Type B pancreatic cell (in vitro differentiated cells): ENCODE measurements at regions not wholly inside any gene's neighbourhood (a gene's known extent, or its start where the extent isn't known, plus 50 kb on each side); places are given as distances from the start of the nearest gene placed in this dataset.

Source experiments
- DNase-seq: peaks from one replicate; pipeline ENCODE4 v3.0.0; 2021; ENCODE audit warnings: mixed read lengths; ENCODE audit not compliant: unreplicated experiment; ENCODE audit errors: extremely low spot score
- H3K27ac Mint-ChIP-seq: 2 replicates; pipeline ENCODE4 v1.8.0; 2021; ENCODE audit warnings: mild to moderate bottlenecking, mixed read lengths
- H3K27me3 Mint-ChIP-seq: 2 replicates; pipeline ENCODE4 v1.8.0; 2021; ENCODE audit warnings: mixed read lengths
- H3K36me3 Mint-ChIP-seq: 2 replicates; pipeline ENCODE4 v1.8.0; 2021; ENCODE audit warnings: mixed read lengths
- H3K4me1 Mint-ChIP-seq: one replicate; pipeline ENCODE4 v1.8.0; 2021; ENCODE audit warnings: mixed read lengths; ENCODE audit not compliant: unreplicated experiment
- H3K4me3 Mint-ChIP-seq: 2 replicates; pipeline ENCODE4 v1.8.0; 2021; ENCODE audit warnings: mild to moderate bottlenecking, mixed read lengths
- H3K9me3 Mint-ChIP-seq: 2 replicates; pipeline ENCODE4 v1.8.0; 2021; ENCODE audit warnings: mixed read lengths
- TF ChIP-seq, protein P1 (sequence below): fragments of 200-600 bp; sonication (generic); conservative IDR thresholded peaks from 2 replicates; pipeline ENCODE4 v1.5.0; 2021; ENCODE audit warnings: antibody characterized with exemption, mild to moderate bottlenecking

DNA sequence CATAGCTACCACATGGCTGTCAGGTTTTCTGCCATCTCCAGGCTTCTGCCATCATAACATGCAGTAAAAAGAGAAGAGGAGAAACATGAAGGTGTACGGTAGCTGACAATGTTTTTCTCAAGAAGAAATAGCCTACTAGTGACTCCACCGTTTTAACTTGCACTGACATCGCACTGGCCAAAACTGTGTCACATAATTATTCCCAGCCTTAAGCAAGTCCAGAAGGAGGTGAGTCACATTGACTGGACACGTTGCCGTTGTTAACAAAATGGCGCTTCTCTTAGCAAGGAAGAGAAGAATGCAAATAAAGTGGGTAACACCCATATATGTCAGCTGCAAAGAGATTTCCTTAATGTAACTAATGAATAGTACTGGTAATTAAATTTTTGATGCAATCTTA, 810.4 kb upstream of the SLC10A2 start:
- Mint-ChIP-seq H3K4me3 (no peak overlapping the region), H3K9me3 (peaks cover 7% of the 10 kb centered on the region), H3K27me3 (no peaks in the 10 kb centered on the region), H3K27ac (no peak overlapping the region), H3K36me3 (peaks cover 4% of the 10 kb centered on the region), H3K4me1 (no peaks in the 10 kb centered on the region)
- TF ChIP-seq, protein P1, sequence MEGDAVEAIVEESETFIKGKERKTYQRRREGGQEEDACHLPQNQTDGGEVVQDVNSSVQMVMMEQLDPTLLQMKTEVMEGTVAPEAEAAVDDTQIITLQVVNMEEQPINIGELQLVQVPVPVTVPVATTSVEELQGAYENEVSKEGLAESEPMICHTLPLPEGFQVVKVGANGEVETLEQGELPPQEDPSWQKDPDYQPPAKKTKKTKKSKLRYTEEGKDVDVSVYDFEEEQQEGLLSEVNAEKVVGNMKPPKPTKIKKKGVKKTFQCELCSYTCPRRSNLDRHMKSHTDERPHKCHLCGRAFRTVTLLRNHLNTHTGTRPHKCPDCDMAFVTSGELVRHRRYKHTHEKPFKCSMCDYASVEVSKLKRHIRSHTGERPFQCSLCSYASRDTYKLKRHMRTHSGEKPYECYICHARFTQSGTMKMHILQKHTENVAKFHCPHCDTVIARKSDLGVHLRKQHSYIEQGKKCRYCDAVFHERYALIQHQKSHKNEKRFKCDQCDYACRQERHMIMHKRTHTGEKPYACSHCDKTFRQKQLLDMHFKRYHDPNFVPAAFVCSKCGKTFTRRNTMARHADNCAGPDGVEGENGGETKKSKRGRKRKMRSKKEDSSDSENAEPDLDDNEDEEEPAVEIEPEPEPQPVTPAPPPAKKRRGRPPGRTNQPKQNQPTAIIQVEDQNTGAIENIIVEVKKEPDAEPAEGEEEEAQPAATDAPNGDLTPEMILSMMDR, result no peak
- no peak for DNase-seq

DNA sequence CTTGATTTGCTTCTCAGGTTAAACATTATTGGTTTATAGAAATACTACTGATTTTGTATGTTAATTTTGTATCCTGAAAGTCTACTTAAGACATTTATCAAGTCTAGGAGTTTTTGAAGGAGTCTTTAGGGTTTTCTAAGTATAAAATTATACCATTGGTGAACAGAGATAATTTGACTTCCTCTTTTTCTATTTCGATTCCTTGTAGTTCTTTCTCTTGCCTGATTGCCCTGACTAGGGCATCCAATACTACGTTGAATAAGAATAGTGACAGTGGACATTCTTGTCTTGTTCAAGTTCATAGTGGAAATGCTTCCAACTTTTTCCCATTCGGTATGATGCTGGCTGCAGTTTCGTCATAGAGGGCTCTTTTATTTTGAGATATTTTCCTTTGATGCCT, 807.5 kb upstream of the SLC10A2 start:
- H3K9me3 Mint-ChIP-seq, result peaks cover 13% of the 10 kb centered on the region
- no peak overlapping the region for H3K27ac Mint-ChIP-seq
- no peak for DNase-seq
- no peaks in the 10 kb centered on the region for H3K4me1 Mint-ChIP-seq
- TF ChIP-seq, protein P1, result no peak
- H3K4me3 Mint-ChIP-seq, result no peak overlapping the region
- no peaks in the 10 kb centered on the region for H3K27me3 Mint-ChIP-seq
- peaks cover 4% of the 10 kb centered on the region for H3K36me3 Mint-ChIP-seq

DNA sequence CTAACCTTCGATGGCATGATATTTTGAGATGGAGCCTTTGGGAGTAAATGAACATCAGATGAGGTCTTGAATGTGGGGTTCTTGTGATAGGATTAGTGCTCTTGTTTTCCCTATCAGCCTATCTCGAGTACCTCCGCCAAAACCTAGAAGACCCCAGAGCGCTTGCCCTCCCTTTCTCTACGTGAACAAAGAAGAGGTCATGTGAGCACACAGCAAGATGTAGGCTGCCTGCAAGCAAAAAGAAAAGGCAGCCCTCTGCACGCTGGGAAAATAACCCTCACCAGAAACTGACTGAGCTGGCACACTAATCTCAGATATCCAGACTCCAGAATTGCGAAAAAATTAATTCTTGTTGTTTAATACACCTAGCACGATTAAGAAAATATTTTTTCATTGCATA, 799.8 kb upstream of the SLC10A2 start:
- no peak overlapping the region for H3K4me3 Mint-ChIP-seq
- H3K27ac Mint-ChIP-seq, result no peak overlapping the region
- TF ChIP-seq, protein P1, result no peak
- DNase-seq, result no peak
- no peaks in the 10 kb centered on the region for H3K27me3 Mint-ChIP-seq
- H3K36me3 Mint-ChIP-seq, result no peaks in the 10 kb centered on the region
- peaks cover 10% of the 10 kb centered on the region for H3K9me3 Mint-ChIP-seq
- H3K4me1 Mint-ChIP-seq, result peaks cover 6% of the 10 kb centered on the region

DNA sequence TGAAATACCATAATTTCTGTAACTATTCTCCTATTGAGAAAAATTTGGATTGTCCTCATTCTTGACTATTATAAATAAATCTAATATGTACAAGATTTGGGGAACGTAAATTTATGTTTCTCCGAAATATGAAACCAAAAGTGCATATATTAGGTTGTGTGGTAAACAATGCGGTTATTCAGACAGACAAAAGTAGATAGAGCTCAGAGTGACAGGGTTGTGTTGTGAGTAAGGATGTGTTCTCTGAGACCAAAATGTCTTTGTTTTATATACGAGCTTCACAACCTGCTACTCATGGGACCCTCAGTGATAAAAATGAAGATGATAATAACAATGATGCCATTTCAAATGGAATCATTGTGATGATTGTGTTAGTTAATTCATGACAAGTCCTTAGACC, 796.3 kb upstream of the SLC10A2 start:
- DNase-seq, result no peak
- H3K36me3 Mint-ChIP-seq, result no peaks in the 10 kb centered on the region
- no peaks in the 10 kb centered on the region for H3K9me3 Mint-ChIP-seq
- no peak overlapping the region for H3K4me3 Mint-ChIP-seq
- no peaks in the 10 kb centered on the region for H3K27me3 Mint-ChIP-seq
- TF ChIP-seq, protein P1, result no peak
- no peak overlapping the region for H3K27ac Mint-ChIP-seq
- peaks cover 6% of the 10 kb centered on the region for H3K4me1 Mint-ChIP-seq

DNA sequence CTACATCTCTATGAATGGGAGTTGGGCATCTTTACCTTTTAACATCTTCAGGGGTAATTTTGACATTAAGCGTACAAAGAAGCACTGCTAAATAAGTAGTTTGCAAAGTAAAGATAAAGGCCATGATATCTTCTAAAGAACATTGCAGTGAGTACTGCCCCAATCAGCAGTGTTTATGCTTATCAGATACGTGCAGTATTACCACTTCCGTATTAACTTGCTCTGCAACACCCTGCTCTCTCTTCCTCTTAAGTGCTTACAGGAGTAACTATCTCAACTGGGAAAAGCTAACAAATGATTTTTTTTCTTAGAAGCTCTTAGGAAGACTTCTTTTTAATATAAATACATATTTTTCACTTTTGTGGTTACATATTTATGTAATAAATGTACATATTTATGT, 793.7 kb upstream of the SLC10A2 start:
- DNase-seq, result no peak
- Mint-ChIP-seq H3K36me3 (no peaks in the 10 kb centered on the region), H3K4me3 (no peak overlapping the region), H3K4me1 (peaks cover 6% of the 10 kb centered on the region), H3K27me3 (no peaks in the 10 kb centered on the region), H3K9me3 (no peaks in the 10 kb centered on the region), H3K27ac (no peak overlapping the region)
- TF ChIP-seq, protein P1, result no peak

DNA sequence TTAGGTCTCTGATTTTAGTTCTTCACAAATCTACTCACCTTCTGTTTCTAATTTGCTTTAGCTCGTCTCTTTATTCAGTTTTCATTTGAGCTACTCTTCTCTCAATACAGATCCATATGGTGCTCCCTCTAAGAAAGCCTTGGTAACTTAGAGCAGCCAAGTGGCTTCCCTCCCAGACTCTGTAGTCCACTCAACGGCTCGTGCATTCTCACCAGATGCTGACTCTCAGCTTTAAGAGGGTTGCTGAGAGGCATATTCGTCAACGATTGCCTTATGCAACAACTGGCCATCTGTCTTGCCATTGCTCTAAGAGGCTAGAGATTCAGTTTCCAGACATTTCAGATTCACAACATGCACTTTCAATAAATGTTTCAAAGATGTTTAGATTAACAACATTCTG, 785.8 kb upstream of the SLC10A2 start:
- Mint-ChIP-seq H3K27me3 (peaks cover 5% of the 10 kb centered on the region), H3K27ac (no peak overlapping the region), H3K4me3 (no peak overlapping the region), H3K36me3 (no peaks in the 10 kb centered on the region), H3K9me3 (no peaks in the 10 kb centered on the region), H3K4me1 (no peaks in the 10 kb centered on the region)
- TF ChIP-seq, protein P1, result no peak
- no peak for DNase-seq
